ENCODE measurements at regions not wholly inside any gene's neighbourhood (a gene's known extent, or its start where the extent isn't known, plus 50 kb on each side); places are given as distances from the start of the nearest gene placed in this dataset.
A peak's percentile ranks its signal among the peaks of the same experiment; 100 is the strongest.

GRCh38 chr11:30131535-30131934, 99.3 kb upstream of the FSHB start:
- no peak for DNase-seq (ENCODE audit: low read depth)
- H3K4me3 ChIP-seq (ENCODE audit: low read depth, low read length), result no peak overlapping the region
- TF ChIP-seq POLR2A (IDR thresholded peaks at IDR 0.05; ENCODE audit: extremely low read depth, insufficient read length) (no peak), CTCF (IDR thresholded peaks at IDR 0.05; ENCODE audit: low read depth, low read length) (no peak), MAX (IDR thresholded peaks at IDR 0.05; ENCODE audit: low read depth, low read length) (no peak), MYC (IDR thresholded peaks at IDR 0.05; ENCODE audit: low read depth, low read length) (no peak)

- TF ChIP-seq CTCF (IDR thresholded peaks at IDR 0.05; ENCODE audit: low read depth, low read length), result no peak
- TF ChIP-seq POLR2A (IDR thresholded peaks at IDR 0.05; ENCODE audit: extremely low read depth, insufficient read length), result no peak
- TF ChIP-seq MYC (IDR thresholded peaks at IDR 0.05; ENCODE audit: low read depth, low read length), result no peak
- no peak for TF ChIP-seq MAX (IDR thresholded peaks at IDR 0.05; ENCODE audit: low read depth, low read length)
- DNase-seq (ENCODE audit: low read depth), result no peak
- no peak overlapping the region for H3K4me3 ChIP-seq (ENCODE audit: low read depth, low read length)
Measured at GRCh38 chr11:30133281-30133680, 97.5 kb upstream of the FSHB start.

GRCh38 chr11:30143098-30143705, 87.6 kb upstream of the FSHB start:
- H3K4me3 ChIP-seq (ENCODE audit: low read depth, low read length), result no peak overlapping the region
- peak; percentile 50 for TF ChIP-seq CTCF (IDR thresholded peaks at IDR 0.05; ENCODE audit: low read depth, low read length)
- no peak for TF ChIP-seq POLR2A (IDR thresholded peaks at IDR 0.05; ENCODE audit: extremely low read depth, insufficient read length)
- DNase-seq (ENCODE audit: low read depth), result peak; percentile 38

GRCh38 chr11:30147293-30147692, 83.5 kb upstream of the FSHB start:
- H3K4me3 ChIP-seq (ENCODE audit: low read depth, low read length), result no peak overlapping the region
- DNase-seq (ENCODE audit: low read depth), result no peak
- TF ChIP-seq POLR2A (IDR thresholded peaks at IDR 0.05; ENCODE audit: extremely low read depth, insufficient read length) (no peak), MAX (IDR thresholded peaks at IDR 0.05; ENCODE audit: low read depth, low read length) (no peak), CTCF (IDR thresholded peaks at IDR 0.05; ENCODE audit: low read depth, low read length) (no peak), MYC (IDR thresholded peaks at IDR 0.05; ENCODE audit: low read depth, low read length) (no peak)

GRCh38 chr11:30149998-30150397, 80.8 kb upstream of the FSHB start:
- H3K4me3 ChIP-seq (ENCODE audit: low read depth, low read length), result no peak overlapping the region
- no peak for TF ChIP-seq MAX (IDR thresholded peaks at IDR 0.05; ENCODE audit: low read depth, low read length)
- no peak for TF ChIP-seq CTCF (IDR thresholded peaks at IDR 0.05; ENCODE audit: low read depth, low read length)
- TF ChIP-seq MYC (IDR thresholded peaks at IDR 0.05; ENCODE audit: low read depth, low read length), result no peak
- no peak for TF ChIP-seq POLR2A (IDR thresholded peaks at IDR 0.05; ENCODE audit: extremely low read depth, insufficient read length)

GRCh38 chr11:30150425-30150824, 80.4 kb upstream of the FSHB start:
- no peak overlapping the region for H3K4me3 ChIP-seq (ENCODE audit: low read depth, low read length)
- TF ChIP-seq MAX (IDR thresholded peaks at IDR 0.05; ENCODE audit: low read depth, low read length) (no peak), POLR2A (IDR thresholded peaks at IDR 0.05; ENCODE audit: extremely low read depth, insufficient read length) (no peak), MYC (IDR thresholded peaks at IDR 0.05; ENCODE audit: low read depth, low read length) (no peak), CTCF (IDR thresholded peaks at IDR 0.05; ENCODE audit: low read depth, low read length) (no peak)
- DNase-seq (ENCODE audit: low read depth), result no peak

More at GRCh38 chr11:30149998-30150397, 80.8 kb upstream of the FSHB start:
- DNase-seq (ENCODE audit: low read depth), result no peak
